ENCODE measurements at regions not wholly inside any gene's neighbourhood (a gene's known extent, or its start where the extent isn't known, plus 50 kb on each side); places are given as distances from the start of the nearest gene placed in this dataset.

- no peak for TF ChIP-seq CHCHD3 (CRISPR knock-in tag; IDR thresholded peaks at IDR 0.05)
- no peak for TF ChIP-seq SRSF1 (optimal IDR thresholded peaks at IDR 0.05; ENCODE audit: low read depth, low read length)
- no peak for TF ChIP-seq ZNF878 (CRISPR knock-in tag; IDR thresholded peaks at IDR 0.05)
- no peak for TF ChIP-seq AHR (CRISPR knock-in tag; IDR thresholded peaks at IDR 0.05)
- TF ChIP-seq CTCF (CRISPR knock-in tag; IDR thresholded peaks at IDR 0.05), result no peak
- TF ChIP-seq, protein P1, sequence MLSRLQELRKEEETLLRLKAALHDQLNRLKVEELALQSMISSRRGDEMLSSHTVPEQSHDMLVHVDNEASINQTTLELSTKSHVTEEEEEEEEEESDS (CRISPR knock-in tag; IDR thresholded peaks at IDR 0.05; ENCODE audit: borderline replicate concordance), result no peak
- TF ChIP-seq JDP2 (CRISPR knock-in tag; IDR thresholded peaks at IDR 0.05; ENCODE audit: borderline replicate concordance), result no peak
- no peak for TF ChIP-seq ZNF264 (CRISPR knock-in tag; IDR thresholded peaks at IDR 0.05)
- TF ChIP-seq, protein P2, sequence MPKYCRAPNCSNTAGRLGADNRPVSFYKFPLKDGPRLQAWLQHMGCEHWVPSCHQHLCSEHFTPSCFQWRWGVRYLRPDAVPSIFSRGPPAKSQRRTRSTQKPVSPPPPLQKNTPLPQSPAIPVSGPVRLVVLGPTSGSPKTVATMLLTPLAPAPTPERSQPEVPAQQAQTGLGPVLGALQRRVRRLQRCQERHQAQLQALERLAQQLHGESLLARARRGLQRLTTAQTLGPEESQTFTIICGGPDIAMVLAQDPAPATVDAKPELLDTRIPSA (CRISPR knock-in tag; IDR thresholded peaks at IDR 0.05; ENCODE audit: borderline replicate concordance), result no peak
- 13% methylated on average over 2 of the region's 2 CpGs for WGBS (ENCODE audit: low lambda C conversion rate)
- ATAC-seq, result no peak
- BruUV-seq (replicated peaks), result no TSS peak
- H3K79me2 ChIP-seq (ENCODE audit: insufficient read depth, low read length), result no peaks in the 10 kb centered on the region
- no peak overlapping the region for H3K9ac ChIP-seq (ENCODE audit: insufficient read depth, low read depth, low read length)
- no peak overlapping the region for H3K4me2 ChIP-seq (ENCODE audit: low read depth, low read length)
- ChIA-PET POLR2A (no interaction called here), CTCF (ENCODE audit: low intra/inter-chr PET ratio, low total read pairs) (no interaction called here)
- H3K4me3 ChIP-seq (replicated peaks in 1 of 3; ENCODE audit: insufficient read depth in 1 of 3, low read depth in 2 of 3, low read length in 3 of 3), result no peak overlapping the region
- no peak for FAIRE-seq
- no peak for DNase-seq (ENCODE audit: low spot score)
- in situ Hi-C loops (cut with HindIII; ENCODE audit: extremely low pct_ligation_motif_present, low pct_unique_long_range_greater_than_20kb) (no loop called here), intact Hi-C loops (cut with micrococcal nuclease; ENCODE audit: unreplicated experiment) (no loop called here)
- no peaks in the 10 kb centered on the region for H3K36me3 ChIP-seq (replicated peaks in 1 of 2; ENCODE audit: control insufficient read depth in 1 of 2, insufficient read depth in 2 of 2, low read length in 2 of 2)
- H3K27me3 ChIP-seq (ENCODE audit: control insufficient read depth in 1 of 2, insufficient read depth in 2 of 2, low read length in 2 of 2), result no peaks in the 10 kb centered on the region
- H3K9me3 ChIP-seq (ENCODE audit: low read length), result no peaks in the 10 kb centered on the region
- H3K27ac ChIP-seq (ENCODE audit: extremely low read length, insufficient read depth, low read length), result no peak overlapping the region
- H4K20me1 ChIP-seq (ENCODE audit: insufficient read depth, low read length), result no peaks in the 10 kb centered on the region
- H2AFZ ChIP-seq (ENCODE audit: low read length), result no peak overlapping the region
- peaks cover 6% of the 10 kb centered on the region for H3K4me1 ChIP-seq (ENCODE audit: insufficient read depth, low read length)
These were observed 103.8 kb upstream of the FAM78B start for GRCh38 chr1:166270476-166271150.

Data from HepG2 (cell line).